DND-41 (cell line): ENCODE measurements at regions not wholly inside any gene's neighbourhood (a gene's known extent, or its start where the extent isn't known, plus 50 kb on each side); places are given as distances from the start of the nearest gene placed in this dataset.

Source experiments
- ATAC-seq: fragments of 200-7000 bp; cut with Tn5 transposase; 3 replicates; pipeline ENCODE4 v1.9.1; 2021; ENCODE audit warnings: low read depth; ENCODE audit not compliant: insufficient read depth
- DNase-seq: peaks from one replicate; pipeline ENCODE4 v3.0.0-alpha.2; 2020
- H2AFZ ChIP-seq: 2 replicates; pipeline ENCODE4 v1.6.0; 2012; ENCODE audit warnings: low read depth, low read length
- H3K27ac ChIP-seq: 2 replicates; pipeline ENCODE4 v1.5.1; 2012; ENCODE audit warnings: low read length, inconsistent platforms
- H3K27me3 ChIP-seq: fragments of 200-600 bp; sonication (generic); 2 replicates; pipeline ENCODE4 v1.6.0; 2012; ENCODE audit warnings: low read length, mild to moderate bottlenecking, inconsistent platforms; ENCODE audit not compliant: insufficient read depth, poor library complexity
- H3K36me3 ChIP-seq: 2 replicates; pipeline ENCODE4 v1.5.1; 2012; ENCODE audit warnings: low read length, inconsistent platforms; ENCODE audit not compliant: insufficient read depth
- H3K4me1 ChIP-seq: 2 replicates; pipeline ENCODE4 v1.5.1; 2012; ENCODE audit warnings: mild to moderate bottlenecking, low read length; ENCODE audit not compliant: insufficient read depth
- H3K4me2 ChIP-seq: 2 replicates; pipeline ENCODE4 v1.6.0; 2012; ENCODE audit warnings: mild to moderate bottlenecking, moderate library complexity, low read length, inconsistent platforms; ENCODE audit not compliant: insufficient read depth
- H3K4me3 ChIP-seq, 2 experiments: fragments of 200-600 bp in 1 of 2; shearing (Covaris generic) in 1 of 2; 2 replicates each; pipeline ENCODE4 v1.5.1; 2012 to 2016; ENCODE audit warnings: inconsistent platforms in 2 of 2, low read length in 2 of 2, mild to moderate bottlenecking in 2 of 2, low read depth in 1 of 2, moderate library complexity in 1 of 2
- H3K79me2 ChIP-seq: 2 replicates; pipeline ENCODE4 v1.6.0; 2012; ENCODE audit warnings: low read length, inconsistent platforms; ENCODE audit not compliant: insufficient read depth
- H3K9ac ChIP-seq: 2 replicates; pipeline ENCODE4 v1.6.0; 2012; ENCODE audit warnings: low read depth, mild to moderate bottlenecking, inconsistent platforms, low read length, moderate library complexity
- H3K9me3 ChIP-seq: 2 replicates; pipeline ENCODE4 v1.5.1; 2012; ENCODE audit warnings: low read length, moderate library complexity, mild to moderate bottlenecking, inconsistent platforms; ENCODE audit not compliant: insufficient read depth, severe bottlenecking
- H4K20me1 ChIP-seq: 2 replicates; pipeline ENCODE4 v1.6.0; 2012; ENCODE audit warnings: low read length; ENCODE audit not compliant: insufficient read depth
- EZH2 ChIP-seq: IDR thresholded peaks from 3 replicates; pipeline ENCODE4 v1.6.1; 2012; ENCODE audit warnings: borderline replicate concordance, low read depth, mild to moderate bottlenecking, moderate library complexity, low read length, inconsistent platforms; ENCODE audit not compliant: severe bottlenecking
- TF ChIP-seq, protein P1 (sequence below): IDR thresholded peaks from 2 replicates; pipeline ENCODE4 v1.5.1; 2012; ENCODE audit warnings: borderline replicate concordance, low read length, moderate library complexity, mild to moderate bottlenecking; ENCODE audit not compliant: poor library complexity, severe bottlenecking; ENCODE audit errors: extremely low read depth

DNA sequence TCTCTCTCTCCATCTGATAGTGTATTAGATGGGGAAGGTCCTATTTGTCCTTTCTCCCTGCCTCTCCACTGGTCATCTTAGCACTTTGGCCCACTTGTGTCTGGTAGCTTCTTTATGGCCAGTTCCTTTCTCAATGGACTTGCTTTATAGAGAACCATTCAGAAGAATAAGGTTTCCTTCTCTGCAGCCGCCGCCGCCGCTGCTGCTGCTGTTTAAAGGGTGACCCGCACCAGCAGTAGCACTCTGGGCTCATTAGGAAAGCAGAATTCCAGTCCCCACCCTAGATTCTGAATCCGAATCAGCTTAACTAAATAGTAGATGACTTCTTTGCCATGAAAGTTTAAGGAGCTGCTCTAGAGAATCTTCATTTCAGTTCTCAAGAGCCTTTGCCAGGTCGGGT, 490.2 kb downstream of the FOXO1 start:
- H3K27me3 ChIP-seq, result peaks cover 7% of the 10 kb centered on the region
- H3K4me2 ChIP-seq, result no peak overlapping the region
- H2AFZ ChIP-seq, result no peak overlapping the region
- no peak overlapping the region for H3K9ac ChIP-seq
- no peaks in the 10 kb centered on the region for H3K4me1 ChIP-seq
- no peaks in the 10 kb centered on the region for H3K36me3 ChIP-seq
- no peaks in the 10 kb centered on the region for H4K20me1 ChIP-seq
- TF ChIP-seq, protein P1, sequence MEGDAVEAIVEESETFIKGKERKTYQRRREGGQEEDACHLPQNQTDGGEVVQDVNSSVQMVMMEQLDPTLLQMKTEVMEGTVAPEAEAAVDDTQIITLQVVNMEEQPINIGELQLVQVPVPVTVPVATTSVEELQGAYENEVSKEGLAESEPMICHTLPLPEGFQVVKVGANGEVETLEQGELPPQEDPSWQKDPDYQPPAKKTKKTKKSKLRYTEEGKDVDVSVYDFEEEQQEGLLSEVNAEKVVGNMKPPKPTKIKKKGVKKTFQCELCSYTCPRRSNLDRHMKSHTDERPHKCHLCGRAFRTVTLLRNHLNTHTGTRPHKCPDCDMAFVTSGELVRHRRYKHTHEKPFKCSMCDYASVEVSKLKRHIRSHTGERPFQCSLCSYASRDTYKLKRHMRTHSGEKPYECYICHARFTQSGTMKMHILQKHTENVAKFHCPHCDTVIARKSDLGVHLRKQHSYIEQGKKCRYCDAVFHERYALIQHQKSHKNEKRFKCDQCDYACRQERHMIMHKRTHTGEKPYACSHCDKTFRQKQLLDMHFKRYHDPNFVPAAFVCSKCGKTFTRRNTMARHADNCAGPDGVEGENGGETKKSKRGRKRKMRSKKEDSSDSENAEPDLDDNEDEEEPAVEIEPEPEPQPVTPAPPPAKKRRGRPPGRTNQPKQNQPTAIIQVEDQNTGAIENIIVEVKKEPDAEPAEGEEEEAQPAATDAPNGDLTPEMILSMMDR, result no peak
- no peak for TF ChIP-seq EZH2
- no peak for DNase-seq
- no peaks in the 10 kb centered on the region for H3K9me3 ChIP-seq
- H3K79me2 ChIP-seq, result no peaks in the 10 kb centered on the region
- no peak overlapping the region for H3K27ac ChIP-seq
- no peak for ATAC-seq
- H3K4me3 ChIP-seq, result no peak overlapping the region

DNA sequence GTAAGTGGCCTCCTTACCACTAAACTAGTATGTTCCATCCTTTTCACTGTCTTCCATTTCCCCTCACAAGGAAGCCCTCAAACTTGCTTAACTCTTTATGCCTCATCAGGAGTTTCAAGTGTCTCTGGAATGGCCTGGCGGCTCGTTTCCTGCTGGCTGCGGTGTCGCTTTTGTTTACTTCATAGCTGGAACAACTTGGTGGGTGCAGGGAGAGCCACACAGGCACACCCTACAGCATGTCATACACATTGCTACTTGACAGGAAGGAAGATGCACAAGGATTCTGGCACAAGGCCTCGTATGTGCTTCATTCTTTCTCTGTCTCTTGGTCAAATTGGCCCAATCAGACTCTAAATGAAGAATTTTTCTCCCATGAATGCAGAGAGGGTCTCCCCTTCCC, 488.3 kb downstream of the FOXO1 start:
- no peaks in the 10 kb centered on the region for H3K79me2 ChIP-seq
- H3K27ac ChIP-seq, result no peak overlapping the region
- H3K9me3 ChIP-seq, result no peaks in the 10 kb centered on the region
- DNase-seq, result no peak
- H3K4me3 ChIP-seq, result no peak overlapping the region
- no peaks in the 10 kb centered on the region for H3K4me1 ChIP-seq
- no peak overlapping the region for H3K4me2 ChIP-seq
- no peaks in the 10 kb centered on the region for H3K36me3 ChIP-seq
- H3K9ac ChIP-seq, result no peak overlapping the region
- H2AFZ ChIP-seq, result no peak overlapping the region
- no peak for ATAC-seq
- H3K27me3 ChIP-seq, result peaks cover 19% of the 10 kb centered on the region
- H4K20me1 ChIP-seq, result no peaks in the 10 kb centered on the region
- TF ChIP-seq, protein P1, result no peak
- no peak for TF ChIP-seq EZH2

DNA sequence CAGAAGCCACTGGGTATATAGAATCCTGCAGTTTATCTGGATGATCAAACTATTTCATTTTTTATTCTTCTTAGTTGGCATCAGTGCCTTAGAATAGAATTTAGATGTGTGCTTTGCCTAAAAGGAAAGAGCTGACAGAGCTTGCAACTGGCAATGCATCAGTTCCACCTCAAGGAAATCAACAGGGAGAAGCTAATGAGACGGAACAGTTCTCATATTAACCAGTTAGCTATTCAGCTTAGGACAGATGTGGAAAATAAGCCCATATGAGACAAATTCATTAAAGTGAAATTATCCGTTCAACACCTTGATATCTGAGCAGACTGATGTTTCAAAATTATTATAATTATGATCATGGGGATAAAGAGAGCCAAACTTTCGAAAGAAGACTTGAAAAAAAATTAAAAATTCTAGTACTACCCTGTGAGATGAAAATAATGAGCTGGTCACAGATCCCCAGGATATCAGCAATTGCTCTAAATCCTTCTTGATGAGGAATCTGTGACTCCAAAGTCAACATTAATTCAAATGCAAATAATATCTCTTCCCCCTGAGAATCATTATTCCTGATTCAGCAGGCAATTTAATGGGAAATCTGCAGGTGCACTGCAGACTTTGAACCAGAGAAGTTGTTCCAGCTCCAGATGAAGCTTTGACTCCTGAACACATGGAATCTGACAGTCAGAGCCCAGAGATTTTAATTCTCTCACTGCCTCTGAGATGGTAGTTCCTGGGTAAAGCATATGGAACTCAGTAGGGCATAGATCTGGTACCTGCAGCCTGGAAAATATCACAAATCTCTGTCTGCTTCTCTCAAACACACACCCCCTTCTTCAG, 486.8 kb downstream of the FOXO1 start:
- no peak for TF ChIP-seq EZH2
- TF ChIP-seq, protein P1, result no peak
- Histone ChIP-seq H3K4me2 (no peak overlapping the region), H3K27me3 (peaks cover 29% of the 10 kb centered on the region), H3K36me3 (no peaks in the 10 kb centered on the region), H4K20me1 (no peaks in the 10 kb centered on the region), H3K27ac (no peak overlapping the region), H3K4me3 (no peak overlapping the region), H3K79me2 (no peaks in the 10 kb centered on the region), H3K4me1 (no peaks in the 10 kb centered on the region), H3K9me3 (no peaks in the 10 kb centered on the region), H3K9ac (no peak overlapping the region), H2AFZ (no peak overlapping the region)
- ATAC-seq (no peak), DNase-seq (no peak)
